HG02588 (cell line): ENCODE measurements at regions not wholly inside any gene's neighbourhood (a gene's known extent, or its start where the extent isn't known, plus 50 kb on each side); places are given as distances from the start of the nearest gene placed in this dataset.
"Not testable (repeated sequence)": the region's sequence is repeated elsewhere in the genome, so short reads cannot be mapped to it uniquely, and the experiment has no call there.

Source experiments
- ATAC-seq: cut with Tn5 transposase; IDR thresholded peaks from one replicate; pipeline ENCODE4 v1.9.1; 2021; ENCODE audit warnings: mild to moderate bottlenecking, moderate library complexity; ENCODE audit not compliant: unreplicated experiment

- ATAC-seq: no peak
These were observed 743.5 kb upstream of the ARPP21 start for GRCh38 chr3:34895841-34896240.

GRCh38 chr3:34909679-34910078, 729.6 kb upstream of the ARPP21 start:
- not testable (repeated sequence) for ATAC-seq

- no peak for ATAC-seq
These were observed 720.3 kb upstream of the ARPP21 start for GRCh38 chr3:34919025-34919424.

GRCh38 chr3:34920806-34921205, 718.5 kb upstream of the ARPP21 start:
- ATAC-seq: no peak

- no peak for ATAC-seq
These were observed 714.4 kb upstream of the ARPP21 start for GRCh38 chr3:34924961-34925360.

GRCh38 chr3:34925851-34926250, 713.5 kb upstream of the ARPP21 start:
- no peak for ATAC-seq

GRCh38 chr3:34929036-34929435, 710.3 kb upstream of the ARPP21 start:
- no peak for ATAC-seq

GRCh38 chr3:34934660-34935059, 704.7 kb upstream of the ARPP21 start:
- no peak for ATAC-seq

- no peak for ATAC-seq
These were observed 700.5 kb upstream of the ARPP21 start for GRCh38 chr3:34938784-34939183.

GRCh38 chr3:34942256-34942655, 697.1 kb upstream of the ARPP21 start:
- ATAC-seq: no peak

GRCh38 chr3:34947834-34948233, 691.5 kb upstream of the ARPP21 start:
- no peak for ATAC-seq

GRCh38 chr3:34948517-34948916, 690.8 kb upstream of the ARPP21 start:
- no peak for ATAC-seq

- ATAC-seq: no peak
These were observed 683.6 kb upstream of the ARPP21 start for GRCh38 chr3:34955680-34956079.

- no peak for ATAC-seq
These were observed 682.8 kb upstream of the ARPP21 start for GRCh38 chr3:34956511-34956910.

- ATAC-seq: no peak
These were observed 681.6 kb upstream of the ARPP21 start for GRCh38 chr3:34957677-34958076.

- ATAC-seq: no peak
These were observed 669.8 kb upstream of the ARPP21 start for GRCh38 chr3:34969513-34969912.

GRCh38 chr3:34972481-34972880, 666.8 kb upstream of the ARPP21 start:
- ATAC-seq: no peak

GRCh38 chr3:34973586-34973985, 665.7 kb upstream of the ARPP21 start:
- ATAC-seq: no peak

GRCh38 chr3:34983631-34984030, 655.7 kb upstream of the ARPP21 start:
- ATAC-seq: no peak

- no peak for ATAC-seq
These were observed 651.0 kb upstream of the ARPP21 start for GRCh38 chr3:34988296-34988695.

GRCh38 chr3:34995796-34996430, 643.4 kb upstream of the ARPP21 start:
- no peak for ATAC-seq

- no peak for ATAC-seq
These were observed 640.4 kb upstream of the ARPP21 start for GRCh38 chr3:34998902-34999301.

GRCh38 chr3:35012214-35012613, 627.1 kb upstream of the ARPP21 start:
- no peak for ATAC-seq
